Stimulated activated CD4-positive, alpha-beta T cell treated with anti-CD3 and anti-CD28 coated beads, Interleukin-4, amount 100 ng/mL, for 24 hours (primary cell): ENCODE measurements at regions not wholly inside any gene's neighbourhood (a gene's known extent, or its start where the extent isn't known, plus 50 kb on each side); places are given as distances from the start of the nearest gene placed in this dataset.

Experiments used
- DNase-seq: peaks from one replicate; pipeline ENCODE4 v3.0.0-alpha.2; 2020

DNA sequence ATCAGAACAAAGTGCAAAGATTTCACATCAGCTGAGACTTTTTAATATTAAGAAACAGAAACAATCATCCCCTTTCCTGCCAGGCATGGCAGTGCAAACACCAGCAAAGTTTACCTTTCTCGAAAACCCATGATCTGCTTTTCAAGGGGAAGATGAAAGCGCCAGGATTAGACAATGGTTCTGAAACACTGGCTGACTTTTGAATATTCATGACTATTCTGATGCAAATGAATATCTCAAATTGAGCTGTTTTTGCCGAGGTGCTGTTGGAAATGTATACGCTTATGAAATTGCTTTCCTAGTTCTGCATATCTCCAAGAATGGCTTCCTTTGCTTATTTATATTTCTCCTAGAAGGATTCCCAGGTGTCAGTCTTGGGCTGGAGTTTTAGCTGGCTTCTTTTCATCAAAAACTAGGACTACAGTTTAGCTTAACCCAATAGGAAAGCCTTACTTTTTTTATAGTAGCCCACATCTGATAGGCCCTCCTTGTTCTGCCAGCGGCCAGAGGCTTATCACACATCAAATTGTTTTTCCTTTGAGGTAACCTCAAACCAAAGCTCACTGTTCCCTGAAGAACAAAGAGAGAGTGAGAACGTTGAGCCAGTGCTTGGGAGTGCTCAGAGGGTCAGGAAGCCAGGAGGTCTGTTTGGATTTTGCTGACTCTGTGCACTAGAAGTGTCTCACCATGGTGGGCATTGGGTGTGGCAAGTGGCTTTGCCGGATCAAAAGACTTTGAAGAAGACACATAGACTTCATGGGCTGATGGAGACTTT lies 74.0 kb upstream of the PLCL2 start:
- no peak for DNase-seq

DNA sequence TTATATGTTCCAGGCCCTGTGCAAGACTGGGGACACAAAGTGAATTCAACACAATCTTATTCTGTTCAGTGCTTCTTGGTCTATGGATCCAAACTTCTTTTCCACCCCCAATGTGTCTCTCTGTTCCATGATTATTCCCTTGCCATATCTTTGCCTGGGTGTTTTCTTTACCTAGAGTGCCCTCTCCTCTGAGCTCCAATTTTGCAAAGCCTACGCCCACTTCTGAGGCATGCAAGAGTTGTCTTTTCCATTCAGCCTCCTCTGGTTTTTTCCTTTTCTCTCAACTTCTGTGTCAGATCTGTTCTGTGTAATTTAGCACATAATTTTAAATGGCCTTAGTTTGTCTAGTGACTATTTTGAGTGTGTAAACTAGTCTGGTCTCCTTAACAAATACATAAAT lies 72.8 kb upstream of the PLCL2 start:
- no peak for DNase-seq

DNA sequence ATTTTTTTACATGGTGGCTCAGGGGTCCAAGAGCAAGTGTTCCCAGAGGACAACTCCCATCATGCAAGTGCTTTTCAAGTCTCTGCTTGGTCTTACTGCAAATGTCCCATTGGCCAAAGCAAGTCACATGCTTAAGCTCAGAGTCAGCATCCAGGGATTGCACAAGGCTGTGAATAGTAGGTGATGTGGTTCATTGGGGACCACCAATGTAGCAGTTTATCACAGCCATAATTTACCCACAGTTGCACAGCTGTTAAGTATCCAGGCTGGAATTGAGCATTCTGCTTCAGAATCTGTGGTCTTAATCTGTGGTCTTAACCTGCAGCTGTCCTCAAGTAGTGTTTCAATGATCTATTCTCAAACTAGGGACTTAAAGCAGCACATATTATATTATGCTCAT lies 71.4 kb upstream of the PLCL2 start:
- DNase-seq, result no peak

DNA sequence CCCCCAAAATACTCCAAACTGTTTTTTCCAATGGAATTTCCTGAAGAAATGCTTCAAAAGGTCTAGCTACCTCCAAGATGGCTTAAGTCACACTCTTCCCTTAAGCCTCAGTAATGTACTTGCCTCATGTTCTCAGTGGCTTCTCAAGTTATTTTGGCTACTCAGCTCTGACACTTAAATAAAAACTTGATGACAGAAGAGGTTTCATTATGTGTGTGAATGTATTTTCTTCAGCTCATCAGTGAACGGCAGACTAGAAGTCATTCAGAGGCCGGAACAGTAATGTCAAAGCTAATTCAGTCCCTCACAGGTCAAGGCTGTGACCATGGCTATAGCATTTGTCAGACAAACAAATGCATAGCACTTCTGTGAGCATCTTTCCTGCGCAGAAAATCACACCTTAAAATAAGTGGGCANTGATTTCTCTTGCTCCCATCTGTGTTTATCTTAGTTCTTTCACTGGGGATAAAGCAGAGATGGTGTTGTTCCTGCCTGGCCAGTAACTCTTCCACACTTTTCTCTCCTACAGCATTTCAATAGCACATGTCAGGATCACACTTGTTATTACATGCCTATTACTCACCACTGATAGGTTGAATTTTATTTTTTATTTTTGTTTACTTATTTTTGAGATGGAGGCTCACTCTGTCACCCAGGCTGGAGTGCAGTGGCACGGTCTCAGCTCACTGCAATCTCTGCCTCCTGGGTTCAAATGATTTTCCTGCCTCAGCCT lies 68.5 kb upstream of the PLCL2 start:
- DNase-seq, result no peak

DNA sequence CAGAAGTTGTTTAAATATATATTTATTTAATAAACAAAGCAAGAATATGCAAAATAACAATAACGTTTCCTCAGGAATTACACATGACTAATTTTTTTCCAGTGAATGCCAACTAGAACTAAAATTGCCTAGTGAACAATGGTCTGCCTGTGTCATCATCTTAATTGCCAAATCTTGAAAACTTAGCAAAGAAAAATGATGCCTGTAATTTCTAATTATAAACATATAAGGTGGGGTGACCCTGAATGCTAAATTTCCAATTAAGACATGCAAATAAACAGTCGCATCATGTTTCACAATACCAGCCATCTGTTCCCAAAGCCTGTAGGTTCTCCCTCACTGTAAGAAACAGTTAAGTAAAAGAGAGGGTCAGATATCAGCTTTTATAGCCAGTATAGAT lies 67.6 kb upstream of the PLCL2 start:
- no peak for DNase-seq

DNA sequence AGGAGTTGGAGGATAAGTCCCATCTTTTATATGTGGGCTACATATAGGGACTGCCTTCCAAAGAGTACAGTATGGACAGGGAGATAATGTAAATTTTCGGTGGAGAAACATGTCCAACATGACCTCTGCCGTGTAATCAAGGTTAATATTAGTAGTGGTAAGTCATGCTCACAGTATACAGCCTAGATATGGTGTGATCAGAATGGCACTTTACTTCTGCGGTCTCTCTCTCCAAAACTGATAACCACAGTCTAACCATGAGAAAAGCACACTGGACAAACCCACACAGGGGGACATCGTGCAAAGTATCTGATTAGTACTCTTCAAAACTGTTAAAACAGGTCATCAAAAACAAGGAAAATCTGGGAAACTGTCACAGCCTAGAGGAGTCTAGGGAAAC lies 66.6 kb upstream of the PLCL2 start:
- DNase-seq, result no peak

DNA sequence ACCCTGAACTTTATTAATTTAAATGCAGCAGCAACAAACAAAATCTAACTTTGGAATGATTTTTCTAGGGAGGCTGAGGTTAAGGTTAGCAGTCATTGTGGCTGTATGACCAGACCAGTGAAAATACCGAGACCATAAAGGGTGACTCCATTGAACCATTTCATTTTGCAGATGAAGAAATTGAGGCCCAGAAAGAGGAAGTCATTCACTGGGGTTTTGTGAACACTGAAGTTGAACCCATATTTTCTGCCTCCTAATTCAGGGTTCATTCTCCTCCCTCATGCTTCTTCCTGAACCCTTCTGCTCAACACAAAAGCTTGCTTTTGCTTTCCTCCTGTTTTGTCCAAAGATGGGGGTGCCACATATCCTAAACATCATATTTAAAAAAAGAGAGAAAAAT lies 65.8 kb upstream of the PLCL2 start:
- DNase-seq, result no peak

DNA sequence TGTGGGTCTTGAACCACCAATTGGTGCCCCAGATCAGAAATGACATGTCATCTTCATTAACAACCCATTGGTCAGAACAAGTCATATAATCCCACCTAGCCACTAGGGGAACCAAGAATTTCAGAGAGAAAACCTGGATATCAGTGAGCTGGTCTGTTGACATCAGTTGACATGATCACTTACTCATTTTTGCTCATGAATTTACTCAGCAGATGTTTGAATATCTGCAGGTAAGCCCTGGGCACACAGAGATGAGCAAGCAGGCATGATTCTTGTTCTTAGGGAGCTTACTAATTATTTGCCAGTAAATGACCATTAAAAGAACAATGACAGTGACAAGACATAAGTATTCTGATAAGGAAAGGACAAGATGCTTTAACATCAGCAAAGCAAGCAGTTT lies 64.3 kb upstream of the PLCL2 start:
- no peak for DNase-seq

DNA sequence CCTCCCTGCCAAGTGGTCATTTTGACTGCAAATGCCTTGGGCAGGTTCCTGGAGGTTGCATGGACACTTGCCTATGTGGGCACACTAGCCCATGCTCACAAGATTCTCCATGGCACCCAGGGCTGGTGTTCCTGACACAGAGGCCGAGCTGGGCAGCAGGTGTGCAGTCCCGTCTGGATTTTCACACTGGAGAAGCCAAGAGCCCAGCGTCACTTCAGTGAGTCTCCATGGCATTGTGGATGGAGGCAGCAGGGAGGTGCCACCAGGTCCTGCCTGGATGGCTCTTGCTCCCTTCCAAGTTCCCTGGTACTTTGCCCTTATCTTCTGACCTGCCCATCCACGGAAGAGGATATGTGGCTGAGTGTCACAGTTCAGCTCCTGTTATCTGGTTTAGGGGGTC lies 63.7 kb upstream of the PLCL2 start:
- DNase-seq, result no peak

DNA sequence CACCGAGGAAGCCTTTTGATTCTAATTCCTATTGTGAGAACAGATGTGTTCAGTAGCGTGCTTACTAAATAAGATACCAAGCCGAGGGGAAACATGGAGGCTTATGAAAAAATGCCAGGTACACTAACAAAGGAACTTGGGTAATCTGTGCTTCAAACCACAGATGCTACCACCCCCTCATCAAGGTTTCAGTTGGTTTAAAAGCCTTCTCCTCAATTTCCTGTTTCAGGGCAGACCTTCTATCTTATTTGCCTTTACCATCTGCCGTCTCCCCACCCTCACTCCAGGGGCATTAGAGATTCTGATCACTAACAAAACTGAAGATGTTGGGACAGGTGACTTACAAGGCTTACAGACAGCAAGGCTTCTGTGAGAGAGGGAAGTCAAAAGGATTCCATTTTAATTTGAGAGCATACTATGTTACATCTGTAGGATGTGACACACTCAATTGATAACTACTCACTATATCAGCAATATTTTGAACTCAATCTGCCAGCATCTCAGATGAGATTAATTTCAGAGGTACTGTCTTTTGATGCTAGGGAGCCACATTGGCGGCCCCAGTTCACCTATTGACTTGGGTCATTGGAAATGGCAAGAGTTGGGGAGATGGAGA lies 60.6 kb upstream of the PLCL2 start:
- DNase-seq, result peak; percentile 37

DNA sequence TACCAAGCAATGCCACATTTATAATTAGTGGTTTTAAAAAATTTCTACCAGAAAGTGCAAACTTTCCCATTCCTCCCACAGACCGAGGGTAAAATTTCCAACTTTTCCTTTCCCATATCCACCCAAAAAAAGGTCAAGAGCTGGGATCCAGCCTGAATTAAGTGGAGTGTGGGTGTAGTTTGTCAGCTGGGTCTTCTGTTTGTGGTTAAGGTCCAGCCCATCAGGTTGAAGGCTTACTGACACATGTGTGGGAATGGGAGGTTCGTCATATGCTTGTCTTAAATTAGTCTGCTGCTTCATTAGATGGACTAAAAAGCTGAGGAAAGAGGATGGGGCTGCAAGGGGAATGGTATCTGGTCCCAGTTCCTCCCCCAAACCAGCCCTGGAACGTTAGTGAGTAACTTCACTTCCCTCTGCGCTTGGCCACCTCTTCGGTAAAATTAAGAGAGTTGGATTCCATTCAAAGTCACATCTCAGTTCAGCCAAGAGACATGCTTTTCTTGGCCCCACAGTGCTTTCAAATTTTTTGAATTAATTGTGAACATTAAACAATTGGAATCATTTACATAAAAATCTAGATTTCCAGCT lies 59.0 kb upstream of the PLCL2 start:
- no peak for DNase-seq

DNA sequence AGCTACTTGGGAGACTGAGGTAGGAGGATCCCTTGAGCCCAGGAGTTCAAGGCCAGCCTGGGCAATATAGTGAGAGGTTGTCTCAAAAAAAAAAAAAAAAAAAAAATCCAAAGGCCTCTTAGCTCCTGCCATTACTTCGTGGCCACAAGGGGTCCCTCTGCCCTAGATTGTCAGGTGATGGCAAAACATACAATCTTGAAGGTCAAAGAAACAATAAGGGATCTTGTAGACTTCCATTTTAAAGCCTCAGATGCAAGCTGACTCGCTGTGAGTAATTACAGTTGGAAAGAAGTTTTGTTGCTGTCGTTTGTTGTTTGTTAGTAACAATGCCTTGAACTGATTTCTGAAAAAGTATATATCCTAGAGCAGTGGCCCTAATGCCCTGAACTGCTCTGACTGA lies 55.9 kb upstream of the PLCL2 start:
- DNase-seq, result peak; percentile 55

DNA sequence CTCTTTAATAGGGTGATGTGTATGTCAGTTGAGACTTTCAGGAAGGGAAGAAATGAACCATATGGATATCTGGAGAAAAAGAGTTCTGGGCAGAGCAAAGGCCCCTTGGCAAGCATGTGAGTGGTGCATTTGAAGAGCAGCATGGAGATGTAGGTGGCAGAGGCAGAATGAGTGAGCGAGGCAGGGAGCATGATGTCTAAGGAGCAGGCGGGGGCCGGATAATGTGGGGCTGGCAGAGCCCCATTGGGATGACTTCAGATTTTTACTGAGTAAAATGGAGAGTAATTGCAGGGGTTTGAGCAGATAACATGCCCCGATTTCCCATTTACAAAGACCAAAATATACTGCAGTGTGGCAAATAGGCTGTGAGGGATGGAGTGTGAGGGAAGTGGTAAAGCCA lies 52.9 kb upstream of the PLCL2 start:
- no peak for DNase-seq

DNA sequence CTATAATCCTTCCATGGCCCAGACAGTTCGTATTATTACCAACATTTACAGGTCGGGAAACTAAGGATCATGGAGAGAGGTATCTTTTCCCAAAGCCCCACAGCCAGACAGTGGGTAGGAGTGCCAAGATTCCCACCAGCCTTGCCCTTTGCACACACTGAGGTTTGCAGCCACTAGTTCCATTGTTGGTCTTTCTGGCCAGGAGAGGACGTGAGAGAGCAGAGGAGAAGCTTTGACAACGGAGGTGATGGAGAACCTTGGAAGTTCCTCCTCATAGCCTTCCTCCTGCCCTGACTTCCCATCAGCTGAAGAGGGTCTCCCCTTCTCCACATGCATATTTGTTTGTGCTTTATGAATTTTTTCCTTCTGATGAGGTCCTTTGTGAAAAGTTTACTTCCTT lies 50.5 kb upstream of the PLCL2 start:
- no peak for DNase-seq

DNA sequence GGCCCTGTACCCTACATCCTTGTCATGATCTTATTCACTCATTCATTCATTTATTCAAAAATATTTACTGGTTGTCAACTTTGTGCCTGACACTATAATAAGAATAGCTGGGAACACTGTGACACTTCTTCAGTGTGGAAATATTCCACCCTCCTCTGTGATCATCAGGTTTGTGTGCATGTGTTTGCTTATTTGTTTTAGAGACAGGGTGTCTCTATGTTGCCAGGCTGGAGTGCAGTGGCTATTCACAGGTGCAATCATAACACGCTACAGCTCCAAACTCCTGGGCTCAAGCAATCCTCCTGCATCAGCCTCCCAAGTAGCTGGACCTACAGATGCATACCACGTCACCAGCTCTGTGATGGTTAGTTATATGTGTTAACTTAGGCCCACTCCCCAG lies 50.0 kb upstream of the PLCL2 start:
- DNase-seq, result no peak
